Lung (tissue), 11 donors: ENCODE measurements at regions not wholly inside any gene's neighbourhood (a gene's known extent, or its start where the extent isn't known, plus 50 kb on each side); places are given as distances from the start of the nearest gene placed in this dataset.

Experiments
- ATAC-seq: fragments of 200-7000 bp; cut with Tn5 transposase; one replicate; pipeline ENCODE4 v1.9.1; 2020; ENCODE audit warnings: moderate number of reproducible peaks; ENCODE audit not compliant: insufficient read depth, low FRiP score
- DNase-seq, 3 donors: peaks; one replicate each; pipeline ENCODE4 v3.0.0-alpha.2; 2013 to 2017
- H3K27ac ChIP-seq, 2 donors: one replicate each; pipeline ENCODE4 v1.5.1; 2013; ENCODE audit warnings: mild to moderate bottlenecking in 2 of 2, moderate library complexity in 2 of 2, control low read depth in 1 of 2, inconsistent platforms in 1 of 2, low read depth in 1 of 2, low read length in 1 of 2
- H3K27me3 ChIP-seq, 3 donors: one replicate each; pipeline ENCODE4 v1.5.1; 2013; ENCODE audit warnings: low read length in 2 of 3; ENCODE audit not compliant: control insufficient read depth in 3 of 3, insufficient read depth in 3 of 3
- H3K36me3 ChIP-seq, 4 donors: one replicate each; pipeline ENCODE4 v1.5.1; 2013; ENCODE audit warnings: low read length in 4 of 4, mild to moderate bottlenecking in 1 of 4, moderate library complexity in 1 of 4; ENCODE audit not compliant: control insufficient read depth in 4 of 4, insufficient read depth in 4 of 4
- H3K4me1 ChIP-seq, 5 donors: one replicate each; pipeline ENCODE4 v1.5.1; 2013; ENCODE audit warnings: low read length in 5 of 5, mild to moderate bottlenecking in 2 of 5, moderate library complexity in 1 of 5; ENCODE audit not compliant: control insufficient read depth in 5 of 5, insufficient read depth in 5 of 5
- H3K4me3 ChIP-seq: one replicate; pipeline ENCODE4 v1.5.1; 2013; ENCODE audit warnings: mild to moderate bottlenecking, control low read depth, moderate library complexity
- H3K9ac ChIP-seq, 2 donors: one replicate each; pipeline ENCODE4 v1.5.1; 2013; ENCODE audit warnings: low read length in 2 of 2, control low read depth in 1 of 2; ENCODE audit not compliant: insufficient read depth in 1 of 2
- H3K9me3 ChIP-seq, 4 donors: one replicate each; pipeline ENCODE4 v1.5.1; 2013; ENCODE audit warnings: low read length in 3 of 4, mild to moderate bottlenecking in 1 of 4, moderate library complexity in 1 of 4; ENCODE audit not compliant: control insufficient read depth in 4 of 4, insufficient read depth in 3 of 4
- WGBS, 2 donors: extraction: QIAGEN DNeasy Blood & Tissue Kit; methylation state at CpG; one replicate each; pipeline ENCODE4 v1.1.7; 2013; 5-methylcytosine and 5-hydroxymethylcytosine counted together
- TF ChIP-seq, protein P1 (sequence below): IDR thresholded peaks from 2 replicates; pipeline ENCODE4 v1.5.1; 2012; ENCODE audit warnings: mild to moderate bottlenecking; ENCODE audit errors: control extremely low read depth, extremely low read depth
- donor health status: control.
- donor health status: control.
- donor health status: Bipolar disorder and iron deficiency.
- donor health status: healthy.
- donor health status: DM: yes; HTN: yes; CAD: no.

- no peaks in the 10 kb centered on the region for H3K9me3 ChIP-seq
- H3K36me3 ChIP-seq, result no peaks in the 10 kb centered on the region
- ATAC-seq, result no peak
- WGBS, 2 donors, result 69 to 90% methylated on average over 1 of the region's 1 CpG
- TF ChIP-seq, protein P1, sequence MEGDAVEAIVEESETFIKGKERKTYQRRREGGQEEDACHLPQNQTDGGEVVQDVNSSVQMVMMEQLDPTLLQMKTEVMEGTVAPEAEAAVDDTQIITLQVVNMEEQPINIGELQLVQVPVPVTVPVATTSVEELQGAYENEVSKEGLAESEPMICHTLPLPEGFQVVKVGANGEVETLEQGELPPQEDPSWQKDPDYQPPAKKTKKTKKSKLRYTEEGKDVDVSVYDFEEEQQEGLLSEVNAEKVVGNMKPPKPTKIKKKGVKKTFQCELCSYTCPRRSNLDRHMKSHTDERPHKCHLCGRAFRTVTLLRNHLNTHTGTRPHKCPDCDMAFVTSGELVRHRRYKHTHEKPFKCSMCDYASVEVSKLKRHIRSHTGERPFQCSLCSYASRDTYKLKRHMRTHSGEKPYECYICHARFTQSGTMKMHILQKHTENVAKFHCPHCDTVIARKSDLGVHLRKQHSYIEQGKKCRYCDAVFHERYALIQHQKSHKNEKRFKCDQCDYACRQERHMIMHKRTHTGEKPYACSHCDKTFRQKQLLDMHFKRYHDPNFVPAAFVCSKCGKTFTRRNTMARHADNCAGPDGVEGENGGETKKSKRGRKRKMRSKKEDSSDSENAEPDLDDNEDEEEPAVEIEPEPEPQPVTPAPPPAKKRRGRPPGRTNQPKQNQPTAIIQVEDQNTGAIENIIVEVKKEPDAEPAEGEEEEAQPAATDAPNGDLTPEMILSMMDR, result no peak
- H3K4me1 ChIP-seq, result no peaks in the 10 kb centered on the region
- H3K27me3 ChIP-seq, result no peaks in the 10 kb centered on the region
- no peak overlapping the region for H3K9ac ChIP-seq
- no peak overlapping the region for H3K4me3 ChIP-seq
- no peak for DNase-seq
- H3K27ac ChIP-seq, result no peak overlapping the region
Measured at GRCh38 chr3:83321891-83322290, 1560.4 kb upstream of the GBE1 start.

GRCh38 chr3:83354205-83354604 lies 1592.8 kb upstream of the GBE1 start:
- Histone ChIP-seq H3K4me1 (no peaks in the 10 kb centered on the region), H3K36me3 (no peaks in the 10 kb centered on the region), H3K9me3 (peaks cover 0 to 3% (median 0%) of the 10 kb centered on the region in 4 donors), H3K27me3 (no peaks in the 10 kb centered on the region), H3K9ac (no peak overlapping the region), H3K27ac (no peak overlapping the region), H3K4me3 (no peak overlapping the region)
- WGBS, 2 donors, result 80 to 86% methylated on average over 2 of the region's 2 CpGs
- no peak for DNase-seq
- TF ChIP-seq, protein P1, result no peak
- no peak for ATAC-seq

DNA sequence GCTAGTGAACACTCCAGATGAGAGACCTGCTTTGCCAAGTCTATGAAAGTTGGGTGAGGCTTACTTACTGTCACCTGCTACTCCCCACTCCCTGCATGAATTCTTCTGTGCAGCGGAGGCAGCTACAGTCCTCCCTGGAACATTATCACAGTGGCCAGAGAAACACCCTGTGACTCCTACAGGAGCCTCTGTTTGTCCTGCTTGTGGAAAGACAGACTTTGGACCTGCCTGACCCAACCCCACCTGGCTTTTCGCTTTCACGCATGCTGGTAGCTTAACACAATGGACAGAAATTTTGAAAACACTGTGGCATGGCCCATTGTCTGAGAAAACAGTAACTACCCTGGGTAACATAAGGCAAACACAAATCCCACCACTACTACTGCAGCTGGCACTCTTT lies 1565.5 kb upstream of the CADM2 start:
- Histone ChIP-seq H3K4me1 (no peaks in the 10 kb centered on the region), H3K27ac (no peak overlapping the region), H3K27me3 (no peaks in the 10 kb centered on the region), H3K9me3 (peaks cover 0 to 13% (median 0%) of the 10 kb centered on the region in 4 donors), H3K9ac (no peak overlapping the region), H3K36me3 (no peaks in the 10 kb centered on the region), H3K4me3 (no peak overlapping the region)
- 95 to 97% methylated on average over 3 of the region's 3 CpGs for WGBS, 2 donors
- no peak for ATAC-seq
- TF ChIP-seq, protein P1, result no peak
- DNase-seq, result no peak

- Histone ChIP-seq H3K4me3 (no peak overlapping the region), H3K27me3 (no peaks in the 10 kb centered on the region), H3K4me1 (peaks cover 0 to 1% (median 0%) of the 10 kb centered on the region in 5 donors), H3K9me3 (peaks cover 0 to 10% (median 0%) of the 10 kb centered on the region in 4 donors), H3K9ac (no peak overlapping the region), H3K36me3 (no peaks in the 10 kb centered on the region), H3K27ac (no peak overlapping the region)
- WGBS, 2 donors, result 83 to 84% methylated on average over 10 of the region's 10 CpGs
- no peak for ATAC-seq
- TF ChIP-seq, protein P1, result no peak
- no peak for DNase-seq
Measured at GRCh38 chr3:83403927-83404326, 1554.9 kb upstream of the CADM2 start.
